ENCODE measurements at regions not wholly inside any gene's neighbourhood (a gene's known extent, or its start where the extent isn't known, plus 50 kb on each side); places are given as distances from the start of the nearest gene placed in this dataset.

DNA sequence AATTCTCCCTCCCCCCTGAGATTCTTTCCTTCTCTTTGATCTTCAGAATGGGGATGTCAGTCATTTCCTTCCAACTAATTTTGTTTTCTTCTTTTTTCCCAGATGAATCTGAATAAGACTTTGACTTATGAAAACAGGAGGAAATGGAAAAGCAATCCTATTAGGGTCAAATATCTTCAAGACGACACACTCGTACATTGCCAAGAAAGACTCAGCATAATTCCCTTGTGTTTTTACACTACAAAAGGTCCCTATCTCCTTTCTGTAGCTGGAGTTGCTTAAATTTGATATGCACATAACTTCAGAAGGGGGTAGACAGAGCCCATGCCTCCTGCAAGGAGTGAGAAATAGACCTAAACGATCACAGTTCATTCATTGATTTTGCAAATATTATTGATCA lies 230.3 kb upstream of the RBBP8 start:
- Histone ChIP-seq H3K4me2 (ENCODE audit: low read depth, low read length) (no peak overlapping the region), H3K9ac (ENCODE audit: low read length) (no peak overlapping the region), H3K79me2 (ENCODE audit: low read length) (no peaks in the 10 kb centered on the region), H3K4me1 (ENCODE audit: low read length) (no peaks in the 10 kb centered on the region), H3F3A (ENCODE audit: insufficient read depth, low read length) (no peaks in the 10 kb centered on the region), H3K27ac (ENCODE audit: low read length) (no peak overlapping the region), H2AFZ (ENCODE audit: low read length) (no peak overlapping the region), H3K36me3 (replicated peaks; ENCODE audit: insufficient read depth, low read length) (no peaks in the 10 kb centered on the region), H3K4me3 (ENCODE audit: low read length) (no peak overlapping the region), H3K9me3 (replicated peaks; ENCODE audit: insufficient read depth, low read length) (no peaks in the 10 kb centered on the region), H4K20me1 (ENCODE audit: insufficient read depth, low read length) (no peaks in the 10 kb centered on the region), H3K27me3 (replicated peaks; ENCODE audit: insufficient read depth, low read length) (no peaks in the 10 kb centered on the region), H3K9me2 (replicated peaks; ENCODE audit: insufficient read depth, low read length) (no peaks in the 10 kb centered on the region)
- TF ChIP-seq EZH2phosphoT487 (IDR thresholded peaks at IDR 0.05; ENCODE audit: low read length), result no peak
- TF ChIP-seq, protein P1, sequence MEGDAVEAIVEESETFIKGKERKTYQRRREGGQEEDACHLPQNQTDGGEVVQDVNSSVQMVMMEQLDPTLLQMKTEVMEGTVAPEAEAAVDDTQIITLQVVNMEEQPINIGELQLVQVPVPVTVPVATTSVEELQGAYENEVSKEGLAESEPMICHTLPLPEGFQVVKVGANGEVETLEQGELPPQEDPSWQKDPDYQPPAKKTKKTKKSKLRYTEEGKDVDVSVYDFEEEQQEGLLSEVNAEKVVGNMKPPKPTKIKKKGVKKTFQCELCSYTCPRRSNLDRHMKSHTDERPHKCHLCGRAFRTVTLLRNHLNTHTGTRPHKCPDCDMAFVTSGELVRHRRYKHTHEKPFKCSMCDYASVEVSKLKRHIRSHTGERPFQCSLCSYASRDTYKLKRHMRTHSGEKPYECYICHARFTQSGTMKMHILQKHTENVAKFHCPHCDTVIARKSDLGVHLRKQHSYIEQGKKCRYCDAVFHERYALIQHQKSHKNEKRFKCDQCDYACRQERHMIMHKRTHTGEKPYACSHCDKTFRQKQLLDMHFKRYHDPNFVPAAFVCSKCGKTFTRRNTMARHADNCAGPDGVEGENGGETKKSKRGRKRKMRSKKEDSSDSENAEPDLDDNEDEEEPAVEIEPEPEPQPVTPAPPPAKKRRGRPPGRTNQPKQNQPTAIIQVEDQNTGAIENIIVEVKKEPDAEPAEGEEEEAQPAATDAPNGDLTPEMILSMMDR (IDR thresholded peaks at IDR 0.05; ENCODE audit: low read length), result no peak
- TF ChIP-seq EZH2 (optimal IDR thresholded peaks at IDR 0.05; ENCODE audit: low read depth, low read length), result no peak
- DNase-seq, result no peak

DNA sequence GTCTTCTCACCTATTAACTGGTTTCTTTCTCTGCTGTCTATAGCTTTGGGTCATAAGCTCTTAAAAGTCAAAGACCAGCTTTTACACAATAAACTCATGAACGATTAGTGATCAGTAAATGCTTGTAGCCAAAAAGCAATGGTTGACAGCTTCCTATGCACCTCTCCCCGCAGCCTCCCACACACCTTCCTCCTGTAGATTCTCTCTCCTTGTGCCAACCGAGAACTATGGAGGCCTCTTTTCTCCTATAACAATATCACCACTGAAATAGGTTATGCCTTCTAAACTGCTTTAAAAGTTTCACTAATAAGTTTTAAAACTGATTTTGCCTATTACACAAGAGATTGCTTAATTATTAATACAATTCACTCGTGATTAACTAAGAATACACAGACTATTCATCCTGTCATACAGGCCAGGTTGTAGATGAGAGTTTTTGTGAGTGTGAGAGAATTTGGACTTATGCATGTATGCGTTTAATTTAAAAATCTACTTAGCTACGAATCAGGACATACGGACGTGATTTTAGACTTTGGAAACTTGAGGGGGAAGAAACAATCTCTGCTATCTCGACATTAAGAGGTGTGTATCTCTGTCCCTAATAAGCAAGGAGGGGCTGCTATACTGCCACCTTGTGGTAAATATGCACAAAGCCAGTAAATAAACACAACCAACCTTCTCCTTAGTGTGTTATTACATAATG lies 229.1 kb upstream of the RBBP8 start:
- H3K4me3 ChIP-seq (ENCODE audit: low read length), result no peak overlapping the region
- H3K4me1 ChIP-seq (ENCODE audit: low read length), result no peaks in the 10 kb centered on the region
- H3F3A ChIP-seq (ENCODE audit: insufficient read depth, low read length), result no peaks in the 10 kb centered on the region
- TF ChIP-seq, protein P1 (IDR thresholded peaks at IDR 0.05; ENCODE audit: low read length), result peak; percentile 83
- TF ChIP-seq EZH2phosphoT487 (IDR thresholded peaks at IDR 0.05; ENCODE audit: low read length) (no peak), EZH2 (optimal IDR thresholded peaks at IDR 0.05; ENCODE audit: low read depth, low read length) (no peak)
- H3K9ac ChIP-seq (ENCODE audit: low read length), result no peak overlapping the region
- H3K36me3 ChIP-seq (replicated peaks; ENCODE audit: insufficient read depth, low read length), result no peaks in the 10 kb centered on the region
- no peak overlapping the region for H3K27ac ChIP-seq (ENCODE audit: low read length)
- no peak overlapping the region for H3K4me2 ChIP-seq (ENCODE audit: low read depth, low read length)
- no peaks in the 10 kb centered on the region for H3K9me3 ChIP-seq (replicated peaks; ENCODE audit: insufficient read depth, low read length)
- DNase-seq, result peak; percentile 53
- H3K9me2 ChIP-seq (replicated peaks; ENCODE audit: insufficient read depth, low read length), result no peaks in the 10 kb centered on the region
- H3K27me3 ChIP-seq (replicated peaks; ENCODE audit: insufficient read depth, low read length), result no peaks in the 10 kb centered on the region
- no peaks in the 10 kb centered on the region for H3K79me2 ChIP-seq (ENCODE audit: low read length)
- H2AFZ ChIP-seq (ENCODE audit: low read length), result no peak overlapping the region
- no peaks in the 10 kb centered on the region for H4K20me1 ChIP-seq (ENCODE audit: insufficient read depth, low read length)

DNA sequence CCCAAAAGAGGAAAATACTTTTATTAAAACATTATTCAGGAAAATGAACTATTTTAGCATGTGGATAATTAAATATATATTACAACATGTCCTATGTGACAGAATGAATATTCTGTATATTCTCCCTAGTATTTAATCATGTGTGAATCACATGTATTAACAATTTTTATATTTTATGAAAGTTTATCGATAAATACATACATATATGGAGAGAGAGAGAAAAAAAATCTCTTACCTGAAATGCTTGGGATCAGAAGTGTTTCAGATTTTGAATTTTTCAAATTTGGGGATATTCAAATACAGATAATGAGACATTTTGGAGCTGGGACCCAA lies 228.6 kb upstream of the RBBP8 start:
- TF ChIP-seq, protein P1 (IDR thresholded peaks at IDR 0.05; ENCODE audit: low read length), result no peak
- TF ChIP-seq EZH2 (optimal IDR thresholded peaks at IDR 0.05; ENCODE audit: low read depth, low read length), result no peak
- no peak for TF ChIP-seq EZH2phosphoT487 (IDR thresholded peaks at IDR 0.05; ENCODE audit: low read length)
- Histone ChIP-seq H3K27me3 (replicated peaks; ENCODE audit: insufficient read depth, low read length) (no peaks in the 10 kb centered on the region), H4K20me1 (ENCODE audit: insufficient read depth, low read length) (no peaks in the 10 kb centered on the region), H3K9me2 (replicated peaks; ENCODE audit: insufficient read depth, low read length) (no peaks in the 10 kb centered on the region), H3K4me1 (ENCODE audit: low read length) (no peaks in the 10 kb centered on the region), H3K36me3 (replicated peaks; ENCODE audit: insufficient read depth, low read length) (no peaks in the 10 kb centered on the region), H3K4me3 (ENCODE audit: low read length) (no peak overlapping the region), H3K27ac (ENCODE audit: low read length) (no peak overlapping the region), H3K9ac (ENCODE audit: low read length) (no peak overlapping the region), H3K4me2 (ENCODE audit: low read depth, low read length) (no peak overlapping the region), H3F3A (ENCODE audit: insufficient read depth, low read length) (no peaks in the 10 kb centered on the region), H3K79me2 (ENCODE audit: low read length) (no peaks in the 10 kb centered on the region), H3K9me3 (replicated peaks; ENCODE audit: insufficient read depth, low read length) (no peaks in the 10 kb centered on the region), H2AFZ (ENCODE audit: low read length) (no peak overlapping the region)
- no peak for DNase-seq

Measured in MM.1S (cell line).